ENCODE measurements at regions not wholly inside any gene's neighbourhood (a gene's known extent, or its start where the extent isn't known, plus 50 kb on each side); places are given as distances from the start of the nearest gene placed in this dataset.
A peak's percentile ranks its signal among the peaks of the same experiment; 100 is the strongest.

- Histone ChIP-seq H3K4me3 (no peak overlapping the region), H3K27ac (no peak overlapping the region), H3K27me3 (replicated peaks; ENCODE audit: insufficient read depth) (no peaks in the 10 kb centered on the region), H3K4me1 (replicated peaks) (no peaks in the 10 kb centered on the region), H3K36me3 (no peaks in the 10 kb centered on the region), H3K9me3 (no peaks in the 10 kb centered on the region)
- DNase-seq (ENCODE audit: low spot score) = no peak
- intact Hi-C loops (cut with DNase I) = no loop called here
- 28% methylated on average over 2 of the region's 2 CpGs for WGBS
- TF ChIP-seq CTCF (IDR thresholded peaks at IDR 0.05) = no peak
- TF ChIP-seq POLR2AphosphoS5 (IDR thresholded peaks at IDR 0.05) = peak; percentile 50
These were observed 107.8 kb upstream of the BOC start for GRCh38 chr3:113103588-113103987.

- no peak overlapping the region for H3K4me3 ChIP-seq
- H3K27me3 ChIP-seq (replicated peaks; ENCODE audit: insufficient read depth) = no peaks in the 10 kb centered on the region
- 75% methylated on average over 10 of the region's 11 CpGs for WGBS
- H3K4me1 ChIP-seq (replicated peaks) = no peaks in the 10 kb centered on the region
- no peaks in the 10 kb centered on the region for H3K9me3 ChIP-seq
- TF ChIP-seq POLR2A (IDR thresholded peaks at IDR 0.05) (no peak), POLR2AphosphoS5 (IDR thresholded peaks at IDR 0.05) (no peak), CTCF (IDR thresholded peaks at IDR 0.05) (no peak)
- no peaks in the 10 kb centered on the region for H3K36me3 ChIP-seq
- intact Hi-C loops (cut with DNase I) = no loop called here
- no peak overlapping the region for H3K27ac ChIP-seq
- no peak for DNase-seq (ENCODE audit: low spot score)
These were observed 106.8 kb upstream of the BOC start for GRCh38 chr3:113104357-113105092.

- Histone ChIP-seq H3K36me3 (no peaks in the 10 kb centered on the region), H3K27me3 (replicated peaks; ENCODE audit: insufficient read depth) (no peaks in the 10 kb centered on the region), H3K4me3 (no peak overlapping the region), H3K4me1 (replicated peaks) (no peaks in the 10 kb centered on the region), H3K27ac (no peak overlapping the region), H3K9me3 (no peaks in the 10 kb centered on the region)
- WGBS = 67% methylated on average over 4 of the region's 4 CpGs
- no peak for DNase-seq (ENCODE audit: low spot score)
- intact Hi-C loops (cut with DNase I) = no loop called here
- TF ChIP-seq POLR2AphosphoS5 (IDR thresholded peaks at IDR 0.05) (no peak), CTCF (IDR thresholded peaks at IDR 0.05) (no peak), POLR2A (IDR thresholded peaks at IDR 0.05) (no peak)
These were observed 106.3 kb upstream of the BOC start for GRCh38 chr3:113105093-113105449.

GRCh38 chr3:113105966-113106660 lies 105.2 kb upstream of the BOC start:
- Histone ChIP-seq H3K27me3 (replicated peaks; ENCODE audit: insufficient read depth) (no peaks in the 10 kb centered on the region), H3K4me1 (replicated peaks) (no peaks in the 10 kb centered on the region), H3K36me3 (no peaks in the 10 kb centered on the region), H3K9me3 (no peaks in the 10 kb centered on the region), H3K4me3 (no peak overlapping the region), H3K27ac (no peak overlapping the region)
- intact Hi-C loops (cut with DNase I) = no loop called here
- DNase-seq (ENCODE audit: low spot score) = no peak
- no peak for TF ChIP-seq CTCF (IDR thresholded peaks at IDR 0.05)
- TF ChIP-seq POLR2A (IDR thresholded peaks at IDR 0.05) = no peak
- no peak for TF ChIP-seq POLR2AphosphoS5 (IDR thresholded peaks at IDR 0.05)
- WGBS = 84% methylated on average over 4 of the region's 4 CpGs

GRCh38 chr3:113110267-113110666 lies 101.1 kb upstream of the BOC start:
- no peak for DNase-seq (ENCODE audit: low spot score)
- Histone ChIP-seq H3K4me1 (replicated peaks) (no peaks in the 10 kb centered on the region), H3K27me3 (replicated peaks; ENCODE audit: insufficient read depth) (no peaks in the 10 kb centered on the region), H3K36me3 (no peaks in the 10 kb centered on the region), H3K4me3 (no peak overlapping the region), H3K9me3 (no peaks in the 10 kb centered on the region), H3K27ac (no peak overlapping the region)
- no peak for TF ChIP-seq CTCF (IDR thresholded peaks at IDR 0.05)
- TF ChIP-seq POLR2A (IDR thresholded peaks at IDR 0.05) = no peak
- TF ChIP-seq POLR2AphosphoS5 (IDR thresholded peaks at IDR 0.05) = no peak
- intact Hi-C loops (cut with DNase I) = no loop called here
- WGBS = 47% methylated on average over 5 of the region's 5 CpGs
